Sciatic nerve (tissue), 2 donors: ENCODE measurements at regions not wholly inside any gene's neighbourhood (a gene's known extent, or its start where the extent isn't known, plus 50 kb on each side); places are given as distances from the start of the nearest gene placed in this dataset.

ENCODE experiments used
- ATAC-seq: fragments of 200-7000 bp; cut with Tn5 transposase; one replicate; pipeline ENCODE4 v1.9.1; 2020; ENCODE audit warnings: mild to moderate bottlenecking, moderate library complexity
- DNase-seq: peaks from one replicate; pipeline ENCODE4 v3.0.0-alpha.2; 2020; ENCODE audit warnings: low spot score
- intact Hi-C: fragments of 100-400 bp; cut with DNase I; formaldehyde crosslinking; loops from one replicate; pipeline ENCODE4 v1.14.2; 2022
- donor health status: DM: no; HTN: no; CAD: no.
- donor health status: DM: no; HTN: no; CAD: no.

GRCh38 chr6:45756606-45757005, 259.1 kb downstream of the CLIC5 start:
- intact Hi-C loops, result no loop called here
- no peak for DNase-seq
- ATAC-seq, result no peak

DNA sequence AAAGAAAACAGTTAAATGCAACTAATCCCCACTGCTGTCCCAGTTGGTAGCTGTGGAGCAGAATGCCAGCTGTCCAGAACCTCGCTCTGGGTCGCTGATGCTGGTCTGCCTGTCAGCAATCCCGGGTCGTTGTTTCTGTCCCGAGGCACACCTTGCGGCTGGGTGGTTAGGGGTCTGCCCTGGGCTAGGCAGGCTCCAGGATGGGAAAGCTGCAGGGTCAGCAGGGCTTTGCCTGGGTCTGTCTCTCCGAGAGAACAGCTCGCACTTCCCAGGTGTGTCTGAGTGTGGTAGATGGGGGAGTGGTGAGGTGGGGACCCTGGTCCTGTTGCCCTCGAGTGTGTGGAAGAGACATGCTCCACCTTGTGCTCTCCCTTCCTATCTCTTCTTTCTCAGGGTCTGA, 261.2 kb downstream of the CLIC5 start:
- DNase-seq (no peak), ATAC-seq (no peak)
- intact Hi-C loops, result no loop called here

GRCh38 chr6:45746046-45746445, 269.6 kb downstream of the CLIC5 start:
- DNase-seq (no peak), ATAC-seq (no peak)
- intact Hi-C loops, result no loop called here

DNA sequence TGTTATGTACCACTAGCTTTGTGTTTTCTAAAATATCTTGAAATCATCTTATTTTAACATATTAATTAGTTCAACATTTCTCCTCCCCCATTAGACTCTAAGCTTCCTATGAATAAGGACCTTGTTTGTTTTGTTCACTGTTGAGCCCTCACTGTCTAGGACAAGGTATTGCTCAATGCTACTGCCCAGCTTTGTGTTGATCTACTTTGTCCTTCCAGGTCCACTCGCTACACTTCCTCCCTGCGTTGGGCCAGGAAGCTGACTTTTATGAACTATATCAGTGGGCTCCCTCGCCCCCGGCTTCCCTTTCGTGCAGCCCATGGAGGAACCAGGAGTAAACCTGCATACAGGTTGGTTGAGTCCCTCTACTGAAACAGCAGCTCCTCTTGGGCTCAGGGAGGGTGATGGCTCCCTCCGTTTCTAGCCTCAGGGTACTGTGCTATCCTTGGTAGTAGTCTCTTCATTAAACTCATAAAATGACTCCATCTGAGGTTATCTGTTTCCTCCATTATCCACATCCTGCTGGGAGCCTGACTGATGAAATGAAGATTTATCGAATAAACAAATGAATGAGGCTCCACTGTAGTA, 272.5 kb downstream of the CLIC5 start:
- intact Hi-C loops, result no loop called here
- ATAC-seq (peak; percentile 80), DNase-seq (no peak)

- DNase-seq (no peak), ATAC-seq (no peak)
- intact Hi-C loops, result no loop called here
Observed at GRCh38 chr6:45742591-45742990, 273.1 kb downstream of the CLIC5 start.

DNA sequence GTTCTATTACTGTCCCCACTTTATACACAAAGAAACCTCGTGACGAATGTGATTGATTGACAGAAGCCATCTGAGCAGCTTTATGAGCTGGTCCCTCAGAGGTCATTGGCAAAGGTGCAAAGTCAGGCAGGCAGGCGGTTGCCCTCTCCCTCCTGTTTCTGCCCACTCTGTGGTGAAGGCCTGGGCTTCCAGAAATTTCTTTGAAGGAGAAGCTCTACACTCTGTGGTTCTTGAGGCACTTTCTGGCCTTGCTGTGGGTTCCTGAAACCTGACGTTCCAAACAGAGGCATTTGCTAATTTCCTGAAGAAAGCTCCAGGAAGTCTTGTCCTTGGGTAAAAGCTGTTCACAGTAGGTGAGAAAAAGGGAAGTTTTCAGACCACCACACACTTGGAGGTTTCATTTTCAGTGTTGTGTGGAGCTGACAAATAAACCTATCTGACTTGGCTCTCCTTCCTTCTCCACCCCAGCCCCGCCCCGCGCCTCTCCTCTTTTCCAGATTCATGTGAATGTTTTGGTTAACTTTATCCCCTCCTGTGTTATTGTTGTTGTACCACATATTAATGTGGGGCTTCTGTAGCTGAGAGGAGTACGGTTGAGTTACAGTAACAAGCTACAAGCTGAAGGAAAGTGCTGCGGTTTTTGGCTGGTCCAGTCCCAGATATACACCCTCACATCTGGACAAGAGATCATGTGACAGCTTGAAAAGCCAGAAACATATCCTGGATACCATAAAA, 274.1 kb downstream of the CLIC5 start:
- ATAC-seq, result peak; percentile 84
- intact Hi-C loops, result no loop called here
- DNase-seq, result no peak

- intact Hi-C loops, result no loop called here
- no peak for ATAC-seq
- DNase-seq, result no peak
Observed at GRCh38 chr6:45739058-45739457, 276.6 kb downstream of the CLIC5 start.

DNA sequence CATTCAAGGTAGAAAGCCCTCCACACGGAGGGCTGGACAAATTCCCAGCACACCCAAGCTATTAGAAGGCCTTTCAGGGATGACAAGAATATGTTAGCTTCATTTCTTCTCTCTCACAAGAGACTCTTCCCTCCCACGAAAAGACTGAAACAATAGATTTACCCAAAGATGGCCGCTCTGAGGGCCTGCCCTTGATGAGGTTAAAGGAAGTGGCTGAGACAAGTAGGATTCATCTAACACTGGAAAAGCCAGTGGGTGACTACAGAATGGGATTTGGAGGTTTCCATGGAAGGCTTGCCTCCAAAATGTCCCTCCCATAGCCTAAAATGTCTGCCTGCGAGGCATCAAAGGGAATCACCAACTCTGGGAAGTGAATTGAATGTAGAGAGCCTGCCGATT, 277.6 kb downstream of the CLIC5 start:
- no peak for DNase-seq
- ATAC-seq, result no peak
- intact Hi-C loops, result no loop called here

GRCh38 chr6:45737331-45738056, 278.2 kb downstream of the CLIC5 start:
- no peak for ATAC-seq

DNA sequence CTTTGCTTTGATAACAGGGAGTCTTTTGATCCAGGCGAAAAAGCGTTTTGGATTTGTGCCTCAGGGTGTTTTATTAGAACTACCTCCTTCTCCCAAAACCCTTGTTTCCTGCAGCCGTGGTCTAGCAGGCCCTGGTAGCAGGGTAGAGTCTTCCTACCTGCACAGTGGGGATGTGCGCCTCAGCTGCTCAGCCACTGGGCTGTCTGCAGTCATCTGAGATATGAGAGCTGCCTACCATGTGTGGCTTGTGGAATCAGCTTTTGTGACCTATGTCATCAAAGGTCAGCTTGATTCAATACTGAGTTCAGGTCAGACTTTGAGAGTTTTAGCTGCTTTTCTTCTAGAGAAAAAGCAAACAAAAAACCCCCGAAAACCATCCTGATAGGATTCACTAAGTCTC, 279.5 kb downstream of the CLIC5 start:
- intact Hi-C loops, result no loop called here
- ATAC-seq (no peak), DNase-seq (no peak)

More at GRCh38 chr6:45737331-45738056, 278.2 kb downstream of the CLIC5 start:
- no peak for DNase-seq
- intact Hi-C loops, result no loop called here

DNA sequence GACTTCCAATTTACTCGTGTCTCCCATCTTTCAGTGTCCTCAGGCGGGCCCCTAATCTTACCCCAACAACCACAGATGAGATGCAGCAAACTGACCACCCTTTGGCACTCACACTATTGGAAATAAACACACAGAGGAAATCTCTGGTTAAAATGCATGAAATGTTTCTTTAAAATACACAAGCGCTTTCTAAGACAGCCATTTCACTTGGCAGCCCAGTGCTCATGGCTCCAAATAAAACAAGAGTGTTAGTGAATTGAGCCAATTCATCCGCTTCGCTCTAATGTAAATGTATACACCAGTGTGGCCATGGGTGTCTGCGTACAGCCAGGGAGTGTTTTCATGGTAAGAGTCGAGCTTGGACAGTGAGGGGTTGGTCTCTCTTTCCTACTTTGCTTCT, 282.9 kb downstream of the CLIC5 start:
- intact Hi-C loops, result no loop called here
- ATAC-seq (no peak), DNase-seq (no peak)

DNA sequence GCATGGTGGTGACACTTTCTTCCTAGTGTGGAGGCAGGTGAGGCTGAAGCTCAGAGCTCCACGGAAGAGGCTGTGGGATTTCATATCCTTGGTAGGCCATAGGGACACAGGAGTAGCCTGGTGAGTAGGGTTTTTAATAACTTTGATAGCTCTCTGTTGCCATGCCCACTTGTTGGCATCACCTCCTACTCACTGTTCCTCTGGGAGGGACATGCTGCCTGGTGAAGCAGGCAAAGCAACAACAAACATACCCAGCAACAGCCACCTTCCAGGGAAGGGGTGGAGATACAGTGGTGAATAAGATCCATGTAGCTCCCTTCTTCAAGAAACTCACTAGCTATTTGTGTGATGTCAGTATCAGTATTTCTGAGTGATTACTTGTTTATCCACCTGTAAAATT, 285.4 kb downstream of the CLIC5 start:
- DNase-seq (no peak), ATAC-seq (no peak)
- intact Hi-C loops, result no loop called here

- ATAC-seq (no peak), DNase-seq (no peak)
- intact Hi-C loops, result no loop called here
Observed at GRCh38 chr6:45728674-45729073, 287.0 kb downstream of the CLIC5 start.

- intact Hi-C loops, result no loop called here
- ATAC-seq, result no peak
Observed at GRCh38 chr6:45727819-45728449, 287.7 kb downstream of the CLIC5 start.

GRCh38 chr6:45727228-45727627, 288.4 kb downstream of the CLIC5 start:
- intact Hi-C loops, result no loop called here
- ATAC-seq, result peak; percentile 79

More at GRCh38 chr6:45727819-45728449, 287.7 kb downstream of the CLIC5 start:
- no peak for DNase-seq

DNA sequence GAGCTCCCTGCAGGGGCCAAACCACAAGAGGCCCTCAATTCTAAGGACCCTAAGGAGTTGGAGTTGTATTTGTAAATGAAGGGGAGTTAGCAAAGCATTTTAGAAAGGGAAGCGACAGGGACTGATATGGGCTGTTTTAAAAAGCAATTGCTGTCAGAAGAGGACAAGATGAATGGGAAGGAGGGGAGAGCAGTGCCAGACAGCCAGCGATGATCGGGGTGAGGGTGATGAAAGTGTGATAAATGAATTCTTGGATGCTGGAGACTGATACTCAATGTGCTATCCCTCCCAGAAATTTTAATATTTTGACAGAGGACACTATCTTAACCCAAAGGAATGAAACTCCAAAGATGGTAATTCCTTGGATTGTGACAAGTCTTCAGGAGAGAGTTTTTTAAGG, 289.2 kb downstream of the CLIC5 start:
- ATAC-seq (no peak), DNase-seq (no peak)
- intact Hi-C loops, result no loop called here

More at GRCh38 chr6:45727228-45727627, 288.4 kb downstream of the CLIC5 start:
- DNase-seq, result no peak

DNA sequence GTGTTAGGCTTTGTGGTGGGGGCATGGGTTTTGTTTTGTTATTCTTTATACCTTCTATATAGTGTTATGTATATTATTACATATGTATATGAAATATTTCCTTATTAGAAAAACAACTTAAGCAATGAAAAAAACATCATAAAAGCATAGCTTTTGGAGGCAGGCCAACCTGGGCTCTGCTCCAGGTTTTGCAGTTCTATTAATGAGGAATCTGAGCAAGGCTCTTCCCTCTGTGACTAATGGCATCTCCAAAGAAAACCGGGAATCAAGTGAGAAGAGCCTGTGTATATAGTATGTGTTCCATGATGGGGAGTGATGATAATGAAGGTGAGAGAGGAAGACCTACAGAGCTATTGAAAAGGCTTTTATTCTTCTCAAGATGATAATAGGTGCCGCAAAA, 291.1 kb downstream of the CLIC5 start:
- intact Hi-C loops, result no loop called here
- no peak for ATAC-seq
- DNase-seq, result no peak

DNA sequence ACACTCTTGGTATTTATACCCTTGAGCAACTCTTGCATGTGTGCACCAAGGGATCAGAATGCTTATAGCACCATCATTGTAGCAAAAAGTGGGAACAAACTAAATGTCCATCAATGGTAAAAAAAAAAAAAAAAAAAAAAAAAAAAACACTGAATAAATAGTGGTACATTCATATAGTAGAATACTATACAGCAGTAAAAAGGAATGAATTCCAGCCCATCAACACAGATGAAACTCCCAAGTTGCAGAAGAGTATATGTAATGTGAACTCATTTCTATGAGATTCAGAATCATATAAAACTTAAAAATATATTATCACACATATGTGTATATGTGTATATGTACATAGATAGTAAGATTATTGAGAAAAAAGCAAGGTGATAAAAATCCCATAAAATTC, 291.6 kb downstream of the CLIC5 start:
- ATAC-seq (no peak), DNase-seq (no peak)
- intact Hi-C loops, result no loop called here

DNA sequence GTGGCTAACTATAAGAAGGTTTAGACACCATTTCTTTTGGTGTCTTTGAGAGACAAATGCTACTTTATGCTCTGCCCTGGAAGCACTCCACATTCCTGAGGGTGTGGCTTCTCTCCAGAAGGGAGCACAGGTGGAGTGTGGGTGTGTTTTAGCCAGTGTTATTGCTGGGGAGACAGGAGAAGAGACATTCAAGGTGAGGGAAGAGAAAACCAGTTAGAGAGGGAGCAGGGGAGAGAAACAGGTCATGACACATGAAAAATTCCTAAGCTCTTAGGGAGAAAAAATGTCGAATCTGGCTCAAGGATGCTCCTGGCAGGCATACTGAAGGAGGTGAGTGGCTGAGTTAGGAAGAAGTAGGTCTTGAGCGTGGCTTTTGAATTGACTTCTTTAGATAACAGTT, 292.8 kb downstream of the CLIC5 start:
- no peak for ATAC-seq

DNA sequence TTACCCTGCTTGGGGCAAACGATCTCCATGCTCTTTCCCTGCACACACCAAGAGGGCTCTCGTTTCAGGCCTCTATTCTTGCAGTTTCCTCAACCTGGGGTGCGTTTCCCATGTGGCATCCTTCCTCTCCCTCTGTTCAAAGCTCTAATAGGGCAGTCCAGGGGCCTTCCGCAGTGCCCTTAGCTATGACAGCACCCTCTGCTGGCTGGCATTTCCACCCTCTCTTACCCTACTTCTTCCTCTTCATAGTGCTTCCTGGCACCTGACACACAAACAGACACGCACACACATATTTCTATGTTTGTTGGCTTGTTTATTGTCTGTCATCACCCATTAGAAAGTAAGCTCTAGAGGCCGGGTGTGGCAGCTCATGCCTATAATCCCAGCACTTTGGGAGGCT, 294.0 kb downstream of the CLIC5 start:
- intact Hi-C loops, result no loop called here
- ATAC-seq, result no peak
- no peak for DNase-seq

More for the DNA sequence above, 292.8 kb downstream of the CLIC5 start:
- DNase-seq, result no peak
- intact Hi-C loops, result no loop called here
